GM18873 (cell line): ENCODE measurements at regions not wholly inside any gene's neighbourhood (a gene's known extent, or its start where the extent isn't known, plus 50 kb on each side); places are given as distances from the start of the nearest gene placed in this dataset.

ENCODE experiments used
- ATAC-seq: cut with Tn5 transposase; IDR thresholded peaks from one replicate; pipeline ENCODE4 v1.9.1; 2021; ENCODE audit warnings: mild to moderate bottlenecking, moderate library complexity, moderate number of reproducible peaks; ENCODE audit not compliant: unreplicated experiment, low FRiP score

DNA sequence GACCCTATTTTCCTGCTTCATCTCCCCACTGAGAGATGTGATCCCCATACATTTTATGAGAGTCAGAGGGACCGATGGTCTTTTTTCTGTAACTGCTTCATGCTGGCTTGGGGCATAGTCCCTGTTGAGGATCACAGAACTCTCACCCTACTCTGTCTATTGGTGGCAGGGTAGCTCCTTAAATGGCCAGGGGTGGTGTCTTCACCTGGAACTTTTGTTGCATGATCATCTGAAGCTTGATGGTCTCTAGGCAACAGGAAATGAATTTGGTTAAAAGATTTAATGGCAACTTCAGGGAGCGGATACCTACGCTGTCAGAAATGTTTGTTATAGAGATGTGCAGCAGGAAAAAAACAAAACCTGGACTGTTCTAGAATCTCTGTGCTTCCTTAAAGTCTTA, 87.0 kb upstream of the GLIS3 start:
- ATAC-seq: no peak

DNA sequence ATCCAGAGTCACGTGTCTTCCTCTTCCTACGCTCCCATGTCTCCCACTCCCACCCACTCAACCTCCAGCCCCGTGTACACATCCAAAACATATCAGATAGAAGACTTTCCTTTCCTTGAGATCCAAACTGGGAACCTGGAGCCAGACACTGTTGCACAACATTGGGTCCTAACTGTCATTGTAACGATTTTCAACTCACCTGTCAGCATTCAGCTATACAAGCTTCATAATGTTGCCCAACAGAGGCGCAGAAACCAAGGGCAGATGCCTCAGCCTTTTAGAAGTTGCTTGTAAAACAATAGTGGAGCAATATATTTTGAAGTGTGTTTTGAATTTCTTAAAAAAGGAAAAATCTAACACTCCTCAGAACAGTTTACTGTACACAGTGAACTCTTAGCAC, 84.9 kb upstream of the GLIS3 start:
- ATAC-seq: no peak

DNA sequence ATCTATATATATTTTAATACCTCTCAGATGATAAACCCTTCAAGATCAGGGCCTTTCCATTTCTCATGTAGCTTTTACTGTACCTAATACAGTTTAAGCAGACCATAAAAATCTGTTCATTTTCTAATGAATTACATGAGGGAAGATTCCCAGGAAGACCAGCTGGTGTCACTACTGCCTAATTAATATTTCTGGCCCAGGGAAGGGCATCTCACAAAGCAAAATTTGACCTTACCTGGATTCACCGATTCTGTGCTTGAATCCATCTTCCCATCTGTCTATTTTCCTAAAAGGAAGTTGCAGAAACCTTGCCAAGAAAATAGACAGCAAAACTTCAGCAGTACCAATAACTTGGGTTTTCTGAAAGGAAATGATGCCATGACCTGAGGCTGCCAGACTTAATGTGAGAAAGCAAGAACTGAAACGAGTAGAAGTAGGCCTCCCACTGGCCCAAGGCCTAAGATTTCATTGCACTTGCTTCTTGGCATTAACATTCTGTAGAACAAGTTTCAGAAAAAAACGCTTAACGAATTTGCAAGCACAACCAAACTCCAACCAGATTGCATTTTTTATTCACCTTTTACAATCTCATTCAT, 83.0 kb upstream of the GLIS3 start:
- ATAC-seq: no peak

DNA sequence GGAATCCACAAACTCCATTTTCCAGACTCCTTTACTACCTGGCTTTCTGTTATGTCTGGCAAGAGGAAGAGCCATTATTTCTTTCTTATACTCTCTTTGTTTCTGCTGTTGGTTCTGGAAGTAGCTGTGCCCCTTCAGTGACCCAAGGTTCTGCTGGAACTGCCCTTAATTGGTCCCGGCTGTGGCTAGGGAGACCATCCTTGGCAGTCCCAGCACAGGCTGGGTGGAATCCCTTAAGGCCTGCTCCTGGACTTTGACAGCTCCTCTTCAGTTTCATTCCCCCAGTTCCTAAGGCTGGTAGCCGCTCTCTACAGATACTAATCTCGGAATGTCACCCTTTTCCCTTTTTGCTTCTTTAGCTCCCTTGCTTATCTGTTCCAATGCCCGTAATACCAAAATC, 81.9 kb upstream of the GLIS3 start:
- ATAC-seq: no peak

DNA sequence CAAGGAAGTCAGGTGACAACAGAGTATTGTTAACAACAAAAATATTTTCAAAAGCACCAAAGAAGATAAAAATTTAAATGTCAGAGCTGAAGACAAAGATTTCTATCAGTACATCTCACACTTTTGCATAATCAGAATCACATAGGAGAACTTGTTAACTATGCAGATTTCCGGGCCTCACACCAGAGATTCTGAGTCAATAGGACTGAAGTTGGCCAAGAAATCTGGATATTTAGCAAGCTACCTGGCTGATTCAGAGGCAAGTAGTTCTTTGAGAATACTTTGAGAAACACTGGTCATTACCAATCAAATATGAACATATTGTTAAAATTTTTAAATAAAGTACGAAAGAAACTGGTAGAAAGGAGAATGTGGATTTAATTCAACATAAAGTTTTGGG, 80.5 kb upstream of the GLIS3 start:
- ATAC-seq: no peak

GRCh38 chr9:4375424-4376200, 75.7 kb upstream of the GLIS3 start:
- no peak for ATAC-seq

- no peak for ATAC-seq
These were observed 71.2 kb upstream of the GLIS3 start for GRCh38 chr9:4371108-4371507.

- no peak for ATAC-seq
These were observed 70.6 kb upstream of the GLIS3 start for GRCh38 chr9:4370501-4370900.

DNA sequence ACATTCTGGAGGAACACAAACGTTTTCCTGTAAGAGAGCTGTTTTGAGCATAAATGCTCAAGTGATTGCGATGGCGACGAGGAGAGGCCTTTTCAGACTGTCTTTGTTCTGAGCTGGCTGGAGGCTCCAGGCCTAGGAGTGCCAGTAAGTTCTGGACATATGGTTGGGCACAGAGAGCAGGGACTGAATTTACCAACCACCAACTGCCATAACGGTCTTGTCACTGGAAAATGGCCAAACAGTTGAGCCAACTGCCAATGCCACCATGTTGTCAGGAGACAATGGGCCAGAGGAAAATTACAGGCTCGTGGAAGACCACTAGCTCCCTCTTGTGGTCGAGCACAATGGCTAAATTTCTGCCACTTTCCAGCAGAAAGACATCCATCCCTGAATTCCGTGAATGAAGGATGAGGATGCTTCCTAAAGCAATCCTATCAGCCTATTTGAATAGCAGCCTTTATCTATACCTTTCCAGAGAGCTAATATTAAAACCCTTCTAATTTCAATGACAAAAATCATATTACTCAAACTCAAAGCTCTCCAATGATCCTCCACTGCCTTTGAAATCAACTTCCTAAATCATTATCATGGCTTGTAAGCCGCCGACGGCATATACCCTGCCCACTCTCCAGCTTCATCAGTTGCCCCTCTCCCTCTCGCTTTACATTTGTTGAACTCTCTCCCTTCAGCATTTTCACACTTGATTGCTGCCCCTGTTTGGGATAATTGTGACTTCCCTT, 66.9 kb upstream of the GLIS3 start:
- no peak for ATAC-seq

DNA sequence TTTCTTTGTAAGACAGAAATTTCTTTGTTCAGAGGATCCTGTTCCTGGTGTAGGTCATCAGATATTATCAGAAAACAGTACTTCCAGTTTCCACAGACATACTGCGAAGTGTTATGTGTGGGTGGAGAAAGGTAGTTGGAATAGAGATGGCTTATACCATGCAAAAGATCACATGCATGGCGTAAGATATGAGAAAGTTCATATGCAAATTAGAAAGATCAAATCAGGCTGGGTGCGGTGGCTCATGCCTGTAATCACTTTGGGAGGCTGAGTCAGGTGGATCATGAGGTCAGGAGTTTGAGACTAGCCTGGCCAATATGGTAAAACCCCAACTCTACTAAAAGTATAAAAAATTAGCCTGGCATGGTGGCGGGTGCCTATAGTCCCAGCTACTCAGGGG, 65.2 kb upstream of the GLIS3 start:
- no peak for ATAC-seq

DNA sequence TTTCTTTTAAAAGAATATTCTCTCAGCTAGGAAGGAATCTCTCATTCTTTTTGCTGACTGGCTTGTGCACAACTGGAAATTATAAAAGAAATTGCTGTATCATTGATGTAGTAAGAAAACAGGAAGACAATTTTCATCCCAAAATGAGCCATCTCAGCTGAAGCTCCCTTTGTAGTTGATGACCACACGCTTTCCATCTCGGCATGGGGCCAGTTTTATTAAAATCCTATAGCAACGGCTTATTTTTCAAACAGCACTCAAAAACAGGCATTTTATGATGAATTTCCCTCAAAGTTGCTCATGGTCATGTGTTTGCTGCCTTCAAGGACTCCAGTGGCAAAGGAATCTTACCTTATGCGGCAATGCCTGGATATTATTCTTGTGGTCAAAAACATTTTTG, 62.4 kb upstream of the GLIS3 start:
- ATAC-seq: no peak

DNA sequence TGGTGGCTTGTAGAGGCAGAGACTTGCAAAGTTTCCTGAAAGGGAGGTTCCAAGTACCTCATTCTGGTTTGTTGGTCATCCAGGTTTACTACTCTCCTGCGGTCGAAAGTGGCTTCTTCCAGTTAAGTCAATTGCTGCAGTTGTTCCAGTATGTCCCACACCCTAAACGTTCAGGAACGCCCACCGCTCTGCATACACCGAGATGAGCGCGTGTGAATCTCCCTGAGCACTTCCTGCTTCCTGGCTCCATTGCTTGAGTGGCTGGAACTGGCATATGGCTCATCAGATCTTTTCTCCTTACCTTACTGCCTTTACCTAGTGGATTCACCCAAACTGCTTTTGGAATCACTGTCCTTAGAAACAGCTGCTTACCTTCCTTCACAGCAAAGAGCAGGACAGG, 59.1 kb upstream of the GLIS3 start:
- ATAC-seq: no peak

- ATAC-seq: no peak
These were observed 58.1 kb upstream of the GLIS3 start for GRCh38 chr9:4357929-4358328.

- no peak for ATAC-seq
These were observed 56.4 kb upstream of the GLIS3 start for GRCh38 chr9:4356306-4356705.

DNA sequence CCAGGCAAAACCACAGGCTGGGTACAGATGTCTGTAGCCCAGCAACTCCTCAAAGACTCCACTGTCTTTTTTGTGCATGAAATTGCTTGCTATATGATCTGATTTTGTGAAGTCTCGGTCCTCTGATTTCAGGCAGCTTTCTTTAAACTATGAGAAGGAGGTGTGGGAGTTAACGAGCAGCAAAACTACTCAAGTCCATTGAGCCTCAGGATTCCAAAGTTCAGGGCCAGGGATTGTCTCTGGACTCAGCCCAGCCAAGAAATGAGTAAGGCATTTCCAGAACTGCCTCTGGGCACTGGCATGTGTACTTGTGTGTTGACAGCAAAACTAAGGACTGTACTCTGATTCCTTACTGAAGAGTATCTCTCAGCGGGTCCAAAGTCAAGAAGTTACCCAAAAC, 53.4 kb upstream of the GLIS3 start:
- no peak for ATAC-seq

- ATAC-seq: no peak
These were observed 50.0 kb upstream of the GLIS3 start for GRCh38 chr9:4349816-4350418.
